Astrocyte of the spinal cord (primary cell): ENCODE measurements at regions not wholly inside any gene's neighbourhood (a gene's known extent, or its start where the extent isn't known, plus 50 kb on each side); places are given as distances from the start of the nearest gene placed in this dataset.
A peak's percentile ranks its signal among the peaks of the same experiment; 100 is the strongest.

Experiments used
- DNase-seq: peaks from one replicate; pipeline ENCODE4 v3.0.0; 2011; ENCODE audit warnings: low read depth, low spot score
- H3K4me3 ChIP-seq: 2 replicates; pipeline ENCODE4 v1.5.1; 2011; ENCODE audit warnings: low read depth, mild to moderate bottlenecking, low read length, moderate library complexity
- in situ Hi-C: cut with HindIII; loops from 2 replicates; pipeline ENCODE4 v1.10.0; 2017; ENCODE audit warnings: low sequenced_read_pairs
- TF ChIP-seq, protein P1 (sequence below): IDR thresholded peaks from 2 replicates; pipeline ENCODE4 v1.5.1; 2012; ENCODE audit warnings: low read depth, mild to moderate bottlenecking, low read length, inconsistent platforms

DNA sequence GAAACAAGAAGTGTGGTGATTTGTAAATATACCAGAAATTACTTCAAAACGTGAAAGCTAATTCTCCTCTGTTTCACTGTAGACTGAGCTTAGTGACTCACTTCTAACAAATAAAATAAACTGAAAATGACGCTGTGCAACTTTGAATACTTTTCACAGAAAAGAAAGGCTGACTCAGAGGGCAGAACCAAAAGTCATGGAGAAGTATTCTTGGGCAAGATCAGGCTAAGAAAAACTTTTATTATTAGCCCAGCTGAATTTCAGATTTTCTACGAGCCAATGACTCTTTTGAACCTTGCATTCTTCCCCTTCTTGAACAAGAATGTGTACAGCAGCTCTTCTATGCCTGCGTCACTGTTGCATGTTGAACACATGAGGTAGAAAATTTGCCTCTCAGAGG lies 527.3 kb upstream of the GHITM start:
- peak; percentile 91 for DNase-seq
- TF ChIP-seq, protein P1, sequence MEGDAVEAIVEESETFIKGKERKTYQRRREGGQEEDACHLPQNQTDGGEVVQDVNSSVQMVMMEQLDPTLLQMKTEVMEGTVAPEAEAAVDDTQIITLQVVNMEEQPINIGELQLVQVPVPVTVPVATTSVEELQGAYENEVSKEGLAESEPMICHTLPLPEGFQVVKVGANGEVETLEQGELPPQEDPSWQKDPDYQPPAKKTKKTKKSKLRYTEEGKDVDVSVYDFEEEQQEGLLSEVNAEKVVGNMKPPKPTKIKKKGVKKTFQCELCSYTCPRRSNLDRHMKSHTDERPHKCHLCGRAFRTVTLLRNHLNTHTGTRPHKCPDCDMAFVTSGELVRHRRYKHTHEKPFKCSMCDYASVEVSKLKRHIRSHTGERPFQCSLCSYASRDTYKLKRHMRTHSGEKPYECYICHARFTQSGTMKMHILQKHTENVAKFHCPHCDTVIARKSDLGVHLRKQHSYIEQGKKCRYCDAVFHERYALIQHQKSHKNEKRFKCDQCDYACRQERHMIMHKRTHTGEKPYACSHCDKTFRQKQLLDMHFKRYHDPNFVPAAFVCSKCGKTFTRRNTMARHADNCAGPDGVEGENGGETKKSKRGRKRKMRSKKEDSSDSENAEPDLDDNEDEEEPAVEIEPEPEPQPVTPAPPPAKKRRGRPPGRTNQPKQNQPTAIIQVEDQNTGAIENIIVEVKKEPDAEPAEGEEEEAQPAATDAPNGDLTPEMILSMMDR: no peak
- no peak overlapping the region for H3K4me3 ChIP-seq
- in situ Hi-C loops: no loop called here

DNA sequence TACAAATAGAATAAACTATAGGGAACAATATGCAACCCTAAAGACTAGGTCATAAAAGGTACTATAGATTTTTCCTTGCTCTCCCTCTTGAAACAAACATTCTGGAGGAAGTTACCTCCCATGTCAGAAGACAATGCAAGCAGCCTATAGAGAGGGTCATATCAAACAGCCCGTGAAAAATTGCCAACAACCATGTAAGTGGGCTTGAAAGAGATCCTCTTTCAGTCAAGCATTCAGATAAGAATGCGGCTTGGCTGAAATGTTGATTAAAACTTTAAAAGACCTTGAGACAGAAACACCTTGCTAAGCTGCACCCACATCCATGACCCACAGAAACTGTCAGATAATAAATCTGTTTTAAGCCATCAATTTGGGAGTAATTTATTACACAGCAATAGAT lies 526.6 kb upstream of the GHITM start:
- no peak overlapping the region for H3K4me3 ChIP-seq
- DNase-seq: no peak
- TF ChIP-seq, protein P1: no peak
- in situ Hi-C loops: no loop called here

DNA sequence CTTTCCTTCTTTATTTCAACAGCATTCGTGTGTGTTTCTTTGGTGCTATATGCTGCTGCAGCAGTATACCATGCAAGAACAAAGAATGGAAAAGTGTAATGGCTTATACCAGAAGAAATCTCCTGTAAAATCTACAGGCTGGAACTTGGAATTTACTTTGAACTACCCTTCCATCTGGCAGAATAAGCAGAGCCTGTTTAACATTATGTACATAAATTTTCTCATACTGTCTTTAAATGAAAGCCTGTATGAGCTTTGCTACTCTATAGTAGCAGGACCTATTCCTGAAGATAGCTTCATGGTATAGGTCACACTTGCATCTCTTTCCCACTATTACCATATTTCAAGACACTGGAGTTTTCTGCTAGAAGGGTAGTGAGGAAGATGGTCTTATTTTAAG lies 522.1 kb upstream of the GHITM start:
- no peak for DNase-seq
- in situ Hi-C loops: no loop called here
- no peak overlapping the region for H3K4me3 ChIP-seq
- TF ChIP-seq, protein P1: no peak

DNA sequence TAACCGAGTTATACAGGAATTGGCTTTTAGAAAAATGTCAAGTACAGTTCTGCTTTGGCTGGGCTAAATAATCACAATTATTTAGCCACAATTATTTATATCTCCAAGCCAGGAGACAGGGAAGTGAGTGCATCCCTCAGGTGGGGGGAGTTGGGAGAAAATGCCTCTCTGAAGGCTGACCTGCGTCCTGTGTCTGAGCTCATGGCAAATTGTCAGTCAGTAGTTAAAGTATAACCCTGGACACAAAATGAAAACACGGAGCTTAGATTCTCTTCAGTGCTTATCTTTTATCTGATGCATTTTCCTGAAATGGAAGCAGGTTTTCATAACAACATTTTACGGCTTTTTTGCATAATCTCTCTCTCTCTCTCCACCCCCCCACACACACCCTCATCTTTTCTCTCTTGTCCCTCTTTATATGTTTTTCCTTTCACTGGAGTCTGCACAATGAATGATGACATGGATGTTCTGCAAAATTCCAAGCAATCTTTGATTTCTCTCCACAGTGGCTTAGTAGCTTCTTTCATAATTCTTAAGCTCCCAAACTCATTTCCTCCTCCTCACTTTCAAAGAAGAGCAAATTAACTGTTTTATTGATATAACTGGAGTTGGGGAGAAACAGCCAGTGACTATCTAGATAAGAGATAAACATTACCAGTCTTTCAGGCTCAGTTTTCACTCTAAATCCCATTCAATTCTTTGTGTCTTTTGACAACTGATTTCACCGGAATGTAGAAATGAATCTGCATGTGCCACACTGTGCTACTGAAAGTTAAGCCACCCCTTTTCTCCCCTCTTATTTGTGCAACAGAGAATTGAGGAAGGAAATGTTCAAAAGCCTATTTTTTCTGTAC lies 521.4 kb upstream of the GHITM start:
- H3K4me3 ChIP-seq: no peak overlapping the region
- in situ Hi-C loops: no loop called here
- TF ChIP-seq, protein P1: no peak
- no peak for DNase-seq

DNA sequence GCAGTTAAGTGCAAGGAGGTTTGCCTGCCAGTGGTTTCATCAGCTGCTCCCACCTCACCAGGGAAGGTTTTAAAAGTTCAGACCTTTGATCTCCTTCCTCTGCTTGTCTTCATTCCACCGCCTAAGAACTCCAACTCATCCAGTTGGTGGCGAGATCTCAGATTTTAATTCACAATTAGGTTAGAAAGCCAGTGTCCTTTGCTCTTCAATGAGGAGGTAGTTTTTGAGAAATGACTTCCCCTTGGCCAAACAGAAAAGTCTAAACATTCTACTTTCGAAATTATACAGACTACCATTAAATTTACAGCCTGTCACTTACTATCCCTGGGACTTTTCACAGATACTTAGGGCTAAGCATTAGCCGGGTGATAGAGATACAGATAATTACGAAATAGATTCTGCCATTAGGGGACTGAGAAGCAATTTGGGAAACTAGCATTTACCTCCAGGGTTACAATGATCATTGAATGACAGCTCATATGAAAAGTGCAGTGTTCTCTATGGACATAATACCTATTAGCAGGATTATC lies 513.4 kb upstream of the GHITM start:
- in situ Hi-C loops: no loop called here
- TF ChIP-seq, protein P1: no peak
- H3K4me3 ChIP-seq: no peak overlapping the region
- DNase-seq: no peak

DNA sequence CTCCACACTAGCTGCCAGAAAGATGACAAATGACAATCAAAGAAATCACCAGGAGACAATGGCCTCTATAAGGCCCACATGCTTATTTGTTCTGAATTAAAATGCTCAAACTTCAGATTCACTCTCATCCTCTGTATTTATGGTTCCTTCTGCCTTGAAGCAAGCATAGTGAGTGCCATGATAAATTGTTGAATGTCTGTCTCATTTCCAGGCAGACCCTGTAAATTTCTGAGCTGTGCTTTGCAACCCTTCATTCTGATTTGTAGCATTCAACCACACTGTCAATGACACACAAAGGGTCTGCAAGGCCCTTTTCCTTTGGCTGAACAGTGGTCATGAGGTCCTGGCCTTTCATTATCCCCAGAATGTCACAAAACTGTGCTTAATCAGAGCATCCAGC lies 506.6 kb upstream of the GHITM start:
- no peak overlapping the region for H3K4me3 ChIP-seq
- TF ChIP-seq, protein P1: no peak
- no peak for DNase-seq
- in situ Hi-C loops: no loop called here
